D341Med (cell line): ENCODE measurements at regions not wholly inside any gene's neighbourhood (a gene's known extent, or its start where the extent isn't known, plus 50 kb on each side); places are given as distances from the start of the nearest gene placed in this dataset.
"Not testable (repeated sequence)": the region's sequence is repeated elsewhere in the genome, so short reads cannot be mapped to it uniquely, and the experiment has no call there.

Experiments used
- DNase-seq: peaks from one replicate; pipeline ENCODE4 v3.0.0; 2012; ENCODE audit warnings: low spot score

- DNase-seq = no peak
Observed at GRCh38 chr5:110812639-110813038, 73.8 kb downstream of the SLC25A46 start.

DNA sequence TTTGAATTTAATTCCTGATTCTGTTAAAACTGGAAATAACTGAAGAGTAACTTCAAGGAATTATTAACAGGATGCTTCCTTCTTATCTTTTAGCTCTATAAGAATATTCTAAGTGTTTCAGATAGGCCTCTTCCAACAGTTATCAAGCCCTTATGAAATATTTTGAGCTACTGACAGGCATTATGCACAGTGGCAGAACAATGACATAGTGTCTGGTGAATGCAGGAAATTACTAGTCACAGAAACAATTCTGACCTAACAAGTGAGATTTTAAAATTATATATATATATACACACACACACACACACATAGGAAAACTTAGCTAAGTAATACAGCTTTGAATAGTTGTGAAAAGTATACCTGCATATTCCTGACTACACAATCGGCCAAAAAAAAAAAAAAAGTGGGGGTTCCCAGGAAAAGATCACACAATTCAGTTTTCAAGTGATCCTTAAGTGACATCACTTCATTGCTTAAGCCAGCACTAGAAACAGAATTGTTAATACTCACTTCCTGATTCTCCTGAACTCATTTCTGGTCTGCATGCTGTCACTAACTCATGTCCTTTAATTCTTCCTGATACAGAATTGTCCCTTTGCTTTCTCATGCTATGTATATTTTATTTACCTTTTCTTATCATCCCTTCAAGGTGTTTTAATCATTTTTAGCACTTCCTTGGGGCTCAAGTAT is 77.3 kb downstream of the SLC25A46 start:
- no peak for DNase-seq

DNA sequence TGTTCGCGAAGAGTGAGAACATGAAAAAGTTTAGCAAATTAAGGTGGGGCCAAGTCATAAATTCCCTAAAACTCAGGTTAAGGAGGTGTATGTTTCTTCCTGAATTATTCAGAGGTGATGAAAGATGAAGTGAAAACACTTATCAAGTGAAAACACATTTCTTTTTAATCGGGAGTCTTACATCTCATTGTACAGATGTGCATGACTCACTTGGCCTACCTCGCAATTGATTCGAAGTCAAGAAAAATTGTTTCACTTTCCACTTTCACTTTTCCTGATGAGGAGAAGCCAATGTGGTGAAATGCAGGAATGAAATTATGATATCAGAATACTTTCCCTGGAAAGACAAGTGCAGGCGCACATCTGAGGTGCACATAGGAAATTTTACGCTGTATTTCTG is 78.7 kb downstream of the SLC25A46 start:
- DNase-seq = no peak

DNA sequence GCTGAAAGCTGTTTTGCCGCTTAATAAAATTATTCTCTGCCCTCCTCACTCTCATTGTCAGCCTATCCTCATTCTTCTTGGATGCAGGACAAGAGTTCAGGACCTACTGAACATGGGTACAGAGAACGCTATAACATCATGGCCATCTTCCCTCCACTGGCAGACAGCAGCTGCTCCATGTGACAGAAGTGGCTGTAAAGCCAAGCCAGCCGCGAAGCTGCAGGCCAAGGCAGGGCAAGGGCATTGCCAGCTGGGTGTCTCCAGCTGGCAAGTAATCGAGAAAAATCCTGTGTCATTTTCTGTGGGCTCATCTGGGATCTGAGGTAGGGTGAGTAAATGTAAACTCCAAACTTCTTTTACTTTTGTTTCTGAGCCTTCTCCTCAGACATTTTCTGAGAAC is 84.8 kb downstream of the SLC25A46 start:
- no peak for DNase-seq

- no peak for DNase-seq
Observed at GRCh38 chr5:110824936-110825441, 86.2 kb downstream of the SLC25A46 start.

GRCh38 chr5:110832683-110833082 is 93.9 kb downstream of the SLC25A46 start:
- DNase-seq = no peak

DNA sequence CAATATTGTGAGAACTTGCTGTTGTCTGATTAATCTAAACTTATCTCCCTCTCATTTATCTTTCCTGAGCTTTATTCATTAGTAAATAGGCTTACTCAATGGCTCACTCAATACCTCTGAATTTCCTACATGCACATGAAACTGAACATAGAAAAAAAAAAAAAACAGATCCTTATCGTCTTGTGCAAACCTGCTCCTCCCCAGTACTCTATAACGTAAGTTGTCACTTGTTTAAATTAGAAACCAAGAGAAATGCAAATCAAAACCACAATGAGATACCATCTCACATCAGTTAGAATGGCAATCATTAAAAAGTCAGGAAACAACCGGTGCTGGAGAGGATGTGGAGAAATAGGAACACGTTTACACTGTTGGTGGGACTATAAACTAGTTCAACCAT is 96.1 kb downstream of the SLC25A46 start:
- not testable (repeated sequence) for DNase-seq

GRCh38 chr5:110836851-110837250 is 98.0 kb downstream of the SLC25A46 start:
- no peak for DNase-seq

DNA sequence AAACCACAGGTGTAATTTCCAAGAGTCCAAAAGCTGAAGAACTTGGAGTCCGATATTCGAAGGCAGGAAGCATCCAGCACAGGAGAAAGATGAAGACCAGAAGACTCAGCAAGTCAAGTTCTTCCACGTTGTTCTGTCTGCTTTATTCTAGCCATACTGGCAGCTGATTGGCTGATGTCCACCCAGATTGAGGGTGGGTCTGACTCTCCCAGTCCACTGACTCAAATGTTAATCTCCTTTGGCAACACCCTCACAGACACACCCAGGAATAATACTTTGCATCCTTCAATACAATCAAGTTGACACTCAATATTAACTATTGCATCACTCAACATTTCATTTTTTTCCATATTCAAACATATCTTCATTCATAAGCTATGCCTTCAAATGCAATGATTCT is 99.5 kb downstream of the SLC25A46 start:
- not testable (repeated sequence) for DNase-seq

DNA sequence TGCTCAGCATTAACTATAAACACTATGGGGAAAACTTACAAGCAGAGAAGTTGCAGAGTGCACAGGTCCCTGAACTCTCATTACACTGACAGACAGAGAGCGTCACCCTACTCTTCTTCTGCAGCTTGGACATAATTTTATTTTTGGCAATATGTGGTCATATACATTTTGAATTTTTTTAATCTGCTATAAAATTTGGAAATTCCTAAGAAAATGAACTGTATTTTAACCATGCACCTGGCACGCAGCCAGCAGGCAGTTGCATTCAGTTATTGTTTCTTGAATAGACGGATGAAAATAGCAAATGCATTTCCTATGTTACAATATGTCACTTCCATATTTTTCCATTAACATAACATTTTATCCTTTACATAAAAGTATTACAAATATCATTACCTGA is 100.2 kb downstream of the SLC25A46 start:
- no peak for DNase-seq

GRCh38 chr5:110840347-110840960 is 101.6 kb downstream of the SLC25A46 start:
- no peak for DNase-seq

GRCh38 chr5:110841137-110841536 is 102.3 kb downstream of the SLC25A46 start:
- DNase-seq = no peak

- DNase-seq = no peak
Observed at GRCh38 chr5:110842948-110843347, 104.1 kb downstream of the SLC25A46 start.

DNA sequence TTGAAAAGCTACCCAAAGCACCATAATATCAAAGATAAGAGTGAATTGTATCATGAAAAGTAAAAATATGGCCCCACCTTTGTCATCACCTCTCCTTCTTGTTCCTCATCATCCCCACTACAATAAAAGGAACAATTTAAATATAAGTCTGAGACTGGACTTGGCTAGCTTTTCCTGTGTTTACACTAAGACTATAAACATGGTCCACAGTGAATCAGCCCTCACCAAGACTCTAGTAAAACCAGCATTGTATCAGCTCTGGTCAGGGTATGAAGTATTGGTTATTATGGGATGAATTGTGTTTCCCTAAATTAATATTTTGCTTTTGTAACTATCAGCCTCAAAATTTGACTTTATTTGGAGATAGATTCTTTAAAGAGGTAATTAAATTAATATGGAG is 105.4 kb downstream of the SLC25A46 start:
- DNase-seq = no peak

- no peak for DNase-seq
Observed at GRCh38 chr5:110846398-110847001, 107.7 kb downstream of the SLC25A46 start.

DNA sequence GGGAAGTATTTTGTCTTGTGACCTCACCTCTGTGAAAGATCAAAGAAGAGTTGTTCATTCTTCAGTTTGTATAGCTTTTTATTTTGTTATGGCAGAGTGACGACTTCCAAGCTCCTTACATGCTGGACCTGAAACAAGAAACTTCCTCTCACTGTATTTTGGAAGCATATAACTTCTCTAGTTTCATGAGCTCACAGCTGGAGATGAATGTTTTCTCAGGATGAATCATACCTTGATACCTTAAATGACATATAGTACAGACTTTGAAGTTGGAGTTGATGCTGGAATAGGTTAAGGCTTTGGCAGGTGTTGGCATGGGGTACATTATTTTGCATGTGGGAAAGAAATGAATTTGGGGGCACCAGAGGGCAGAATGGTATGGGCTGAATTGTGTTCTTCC is 112.5 kb downstream of the SLC25A46 start:
- no peak for DNase-seq

DNA sequence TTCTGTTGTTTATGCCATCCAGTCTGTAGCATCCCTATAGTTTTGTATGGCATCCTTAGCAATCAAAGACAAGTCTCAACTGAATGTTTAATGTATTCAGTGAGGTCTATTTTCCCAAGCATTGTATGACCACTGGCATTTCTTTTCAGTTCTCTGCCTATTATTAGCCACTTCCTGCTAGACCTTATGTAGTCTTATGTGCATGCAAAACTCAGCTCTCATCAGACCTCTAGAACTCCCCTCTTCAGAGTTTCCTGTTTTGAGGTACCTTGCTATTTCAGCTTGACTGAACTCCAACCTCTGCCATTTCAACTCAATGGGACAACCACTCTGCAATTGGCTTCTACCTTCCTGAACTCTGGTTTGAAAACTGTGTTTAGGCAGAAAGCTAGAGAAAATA is 113.2 kb downstream of the SLC25A46 start:
- no peak for DNase-seq

GRCh38 chr5:110852541-110852940 is 113.7 kb downstream of the SLC25A46 start:
- no peak for DNase-seq

- no peak for DNase-seq
Observed at GRCh38 chr5:110853267-110853666, 114.5 kb downstream of the SLC25A46 start.

- no peak for DNase-seq
Observed at GRCh38 chr5:110854200-110854599, 115.4 kb downstream of the SLC25A46 start.

GRCh38 chr5:110855961-110856360 is 117.2 kb downstream of the SLC25A46 start:
- DNase-seq = no peak

- peak; percentile 48 for DNase-seq
Observed at GRCh38 chr5:110865400-110866094, 126.7 kb downstream of the SLC25A46 start.

DNA sequence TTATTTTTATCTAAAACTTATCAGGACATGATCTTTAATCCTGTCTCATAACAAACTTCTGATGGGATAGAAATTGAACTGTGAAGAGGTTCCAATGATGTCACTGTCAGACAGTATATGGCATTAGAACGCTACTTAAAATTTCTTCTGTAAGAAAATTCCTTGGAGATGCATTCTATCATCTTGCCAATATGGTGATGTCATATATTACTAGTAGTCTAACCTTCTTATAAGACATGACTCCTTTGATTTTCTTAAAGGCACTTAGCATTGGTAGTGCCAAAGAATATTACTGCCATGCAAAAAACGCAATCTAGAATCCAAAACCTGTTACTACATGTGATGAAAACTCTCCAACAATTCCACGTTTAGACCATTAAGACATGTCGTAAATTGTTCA is 131.1 kb downstream of the SLC25A46 start:
- no peak for DNase-seq
